HepG2 (cell line): ENCODE measurements at regions not wholly inside any gene's neighbourhood (a gene's known extent, or its start where the extent isn't known, plus 50 kb on each side); places are given as distances from the start of the nearest gene placed in this dataset.

Experiments used
- ATAC-seq: fragments of 200-7000 bp; cut with Tn5 transposase; 3 replicates; pipeline ENCODE4 v1.9.1; 2020; ENCODE audit warnings: mild to moderate bottlenecking, moderate library complexity
- BruUV-seq: library from RNA; stranded (reverse); fragments of 400-500 nt; replicated peaks from 2 replicates; lab custom pipeline; 2021; lab: Mats Ljungman, UMichigan
- CTCF ChIA-PET: fragments of 300-600 bp; formaldehyde crosslinking; extraction: SDS; loops from one replicate; lab custom pipeline; 2021; ENCODE audit warnings: low total read pairs, inconsistent platforms, low intra/inter-chr PET ratio; lab: Yijun Ruan, JAX
- POLR2A ChIA-PET: fragments of 350-600 bp; sonication (Branson Sonifier 250); formaldehyde crosslinking; loops from one replicate; lab custom pipeline; 2020; ENCODE audit warnings: antibody characterized with exemption, inconsistent platforms; lab: Yijun Ruan, JAX
- DNase-seq: peaks from one replicate; pipeline ENCODE4 v3.0.0-alpha.2; 2015; ENCODE audit warnings: low spot score
- FAIRE-seq: peaks from 3 replicates; lab custom pipeline; 2011; peaks lifted over from hg19 to GRCh38; lab: Jason Lieb, UNC
- H2AFZ ChIP-seq: one replicate; pipeline ENCODE4 v1.6.1; 2011; ENCODE audit warnings: low read length, inconsistent platforms
- H3K27ac ChIP-seq: fragments of 300-600 bp; 3 replicates; pipeline ENCODE4 v1.8.0; 2011; ENCODE audit warnings: mixed run types, mild to moderate bottlenecking, mixed read lengths, low read length, inconsistent platforms; ENCODE audit not compliant: insufficient read depth; ENCODE audit errors: extremely low read length
- H3K27me3 ChIP-seq, 2 experiments: fragments of 200-600 bp in 1 of 2; 2 replicates in 1 of 2; 3 replicates in 1 of 2; pipeline versions ENCODE4 v1.6.0 to v1.8.0; 2011; ENCODE audit warnings: low read length in 2 of 2, mild to moderate bottlenecking in 2 of 2, moderate library complexity in 2 of 2, inconsistent platforms in 1 of 2; ENCODE audit not compliant: insufficient read depth in 2 of 2, control insufficient read depth in 1 of 2
- H3K36me3 ChIP-seq, 2 experiments: fragments of 200-600 bp in 1 of 2; replicated peaks in 1 of 2; 2 replicates in 1 of 2; 3 replicates in 1 of 2; pipeline versions ENCODE4 v1.5.1 to v1.8.0; 2011; ENCODE audit warnings: low read length in 2 of 2, inconsistent platforms in 1 of 2; ENCODE audit not compliant: insufficient read depth in 2 of 2, control insufficient read depth in 1 of 2
- H3K4me1 ChIP-seq: 2 replicates; pipeline ENCODE4 v1.5.1; 2012; ENCODE audit warnings: low read length, inconsistent platforms; ENCODE audit not compliant: insufficient read depth
- H3K4me2 ChIP-seq: 2 replicates; pipeline ENCODE4 v1.6.0; 2011; ENCODE audit warnings: low read depth, low read length, inconsistent platforms
- H3K4me3 ChIP-seq, 3 experiments: fragments of 200-600 bp in 1 of 3; sonication (generic), shearing (Covaris generic) in 1 of 3; replicated peaks in 1 of 3; 2 replicates each; pipeline ENCODE4 v1.5.1; 2011 to 2016; ENCODE audit warnings: low read length in 3 of 3, inconsistent platforms in 2 of 3, low read depth in 2 of 3, mild to moderate bottlenecking in 2 of 3, control low read depth in 1 of 3, mixed read lengths in 1 of 3; ENCODE audit not compliant: insufficient read depth in 1 of 3
- H3K79me2 ChIP-seq: one replicate; pipeline ENCODE4 v1.6.1; 2011; ENCODE audit warnings: low read length, inconsistent platforms; ENCODE audit not compliant: insufficient read depth
- H3K9ac ChIP-seq: 2 replicates; pipeline ENCODE4 v1.6.0; 2011; ENCODE audit warnings: mild to moderate bottlenecking, low read depth, low read length, inconsistent platforms; ENCODE audit not compliant: insufficient read depth
- H3K9me3 ChIP-seq: 2 replicates; pipeline ENCODE4 v1.5.1; 2012; ENCODE audit warnings: mild to moderate bottlenecking, low read length
- H4K20me1 ChIP-seq: 2 replicates; pipeline ENCODE4 v1.6.0; 2011; ENCODE audit warnings: inconsistent platforms, mild to moderate bottlenecking, low read length, moderate library complexity; ENCODE audit not compliant: insufficient read depth
- BHLHE40 ChIP-seq: IDR thresholded peaks from 2 replicates; pipeline ENCODE4 v1.6.1; 2011; ENCODE audit warnings: low read length, improper control_type of control experiment
- PHF5A ChIP-seq: IDR thresholded peaks from one replicate; pipeline ENCODE4 v1.6.1; 2018; ENCODE audit warnings: low read depth, missing genetic modification reagents; ENCODE audit not compliant: unreplicated experiment
- WGBS: methylation state at CpG from one replicate; pipeline ENCODE4 v1.1.6; 2017; ENCODE audit warnings: low lambda C conversion rate; 5-methylcytosine and 5-hydroxymethylcytosine counted together
- in situ Hi-C: cut with HindIII; loops from 2 replicates; pipeline ENCODE4 v1.10.0; 2017; ENCODE audit warnings: low pct_unique_long_range_greater_than_20kb; ENCODE audit not compliant: extremely low pct_ligation_motif_present
- intact Hi-C: fragments of 100-400 bp; cut with micrococcal nuclease; formaldehyde crosslinking; loops from one replicate; pipeline ENCODE4 v1.10.0; 2022; ENCODE audit not compliant: unreplicated experiment
- TF ChIP-seq, protein P1 (sequence below): sonication (generic); formaldehyde crosslinking; IDR thresholded peaks from 2 replicates; pipeline ENCODE4 v1.5.1; 2020; ENCODE audit warnings: missing genetic modification reagents, mild to moderate bottlenecking, borderline replicate concordance
- TF ChIP-seq, protein P2 (sequence below): sonication (generic); formaldehyde crosslinking; IDR thresholded peaks from 2 replicates; pipeline ENCODE4 v1.5.0; 2020; ENCODE audit warnings: mild to moderate bottlenecking, low read depth, missing genetic modification reagents, borderline replicate concordance
- TF ChIP-seq, protein P3 (sequence below): IDR thresholded peaks from 2 replicates; pipeline ENCODE4 v1.4.0; 2020; ENCODE audit warnings: mild to moderate bottlenecking, missing genetic modification reagents

GRCh38 chr10:1882180-1882579 lies 144.9 kb upstream of the ADARB2 start:
- no peak for FAIRE-seq

More at GRCh38 chr10:1882180-1882579, 144.9 kb upstream of the ADARB2 start:
- ATAC-seq (no peak), DNase-seq (no peak)
- no peaks in the 10 kb centered on the region for H4K20me1 ChIP-seq
- H2AFZ ChIP-seq = no peak overlapping the region
- H3K36me3 ChIP-seq = no peaks in the 10 kb centered on the region
- no peak overlapping the region for H3K9ac ChIP-seq
- BruUV-seq = no TSS peak
- ChIA-PET CTCF (no interaction called here), POLR2A (no interaction called here)
- H3K4me1 ChIP-seq = no peaks in the 10 kb centered on the region
- H3K4me2 ChIP-seq = no peak overlapping the region
- TF ChIP-seq BHLHE40 (no peak), PHF5A (CRISPR knock-in tag) (no peak)
- TF ChIP-seq, protein P1, sequence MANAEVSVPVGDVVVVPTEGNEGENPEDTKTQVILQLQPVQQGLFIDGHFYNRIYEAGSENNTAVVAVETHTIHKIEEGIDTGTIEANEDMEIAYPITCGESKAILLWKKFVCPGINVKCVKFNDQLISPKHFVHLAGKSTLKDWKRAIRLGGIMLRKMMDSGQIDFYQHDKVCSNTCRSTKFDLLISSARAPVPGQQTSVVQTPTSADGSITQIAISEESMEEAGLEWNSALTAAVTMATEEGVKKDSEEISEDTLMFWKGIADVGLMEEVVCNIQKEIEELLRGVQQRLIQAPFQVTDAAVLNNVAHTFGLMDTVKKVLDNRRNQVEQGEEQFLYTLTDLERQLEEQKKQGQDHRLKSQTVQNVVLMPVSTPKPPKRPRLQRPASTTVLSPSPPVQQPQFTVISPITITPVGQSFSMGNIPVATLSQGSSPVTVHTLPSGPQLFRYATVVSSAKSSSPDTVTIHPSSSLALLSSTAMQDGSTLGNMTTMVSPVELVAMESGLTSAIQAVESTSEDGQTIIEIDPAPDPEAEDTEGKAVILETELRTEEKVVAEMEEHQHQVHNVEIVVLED = no peak
- TF ChIP-seq, protein P2, sequence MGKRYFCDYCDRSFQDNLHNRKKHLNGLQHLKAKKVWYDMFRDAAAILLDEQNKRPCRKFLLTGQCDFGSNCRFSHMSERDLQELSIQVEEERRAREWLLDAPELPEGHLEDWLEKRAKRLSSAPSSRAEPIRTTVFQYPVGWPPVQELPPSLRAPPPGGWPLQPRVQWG = no peak
- TF ChIP-seq, protein P3, sequence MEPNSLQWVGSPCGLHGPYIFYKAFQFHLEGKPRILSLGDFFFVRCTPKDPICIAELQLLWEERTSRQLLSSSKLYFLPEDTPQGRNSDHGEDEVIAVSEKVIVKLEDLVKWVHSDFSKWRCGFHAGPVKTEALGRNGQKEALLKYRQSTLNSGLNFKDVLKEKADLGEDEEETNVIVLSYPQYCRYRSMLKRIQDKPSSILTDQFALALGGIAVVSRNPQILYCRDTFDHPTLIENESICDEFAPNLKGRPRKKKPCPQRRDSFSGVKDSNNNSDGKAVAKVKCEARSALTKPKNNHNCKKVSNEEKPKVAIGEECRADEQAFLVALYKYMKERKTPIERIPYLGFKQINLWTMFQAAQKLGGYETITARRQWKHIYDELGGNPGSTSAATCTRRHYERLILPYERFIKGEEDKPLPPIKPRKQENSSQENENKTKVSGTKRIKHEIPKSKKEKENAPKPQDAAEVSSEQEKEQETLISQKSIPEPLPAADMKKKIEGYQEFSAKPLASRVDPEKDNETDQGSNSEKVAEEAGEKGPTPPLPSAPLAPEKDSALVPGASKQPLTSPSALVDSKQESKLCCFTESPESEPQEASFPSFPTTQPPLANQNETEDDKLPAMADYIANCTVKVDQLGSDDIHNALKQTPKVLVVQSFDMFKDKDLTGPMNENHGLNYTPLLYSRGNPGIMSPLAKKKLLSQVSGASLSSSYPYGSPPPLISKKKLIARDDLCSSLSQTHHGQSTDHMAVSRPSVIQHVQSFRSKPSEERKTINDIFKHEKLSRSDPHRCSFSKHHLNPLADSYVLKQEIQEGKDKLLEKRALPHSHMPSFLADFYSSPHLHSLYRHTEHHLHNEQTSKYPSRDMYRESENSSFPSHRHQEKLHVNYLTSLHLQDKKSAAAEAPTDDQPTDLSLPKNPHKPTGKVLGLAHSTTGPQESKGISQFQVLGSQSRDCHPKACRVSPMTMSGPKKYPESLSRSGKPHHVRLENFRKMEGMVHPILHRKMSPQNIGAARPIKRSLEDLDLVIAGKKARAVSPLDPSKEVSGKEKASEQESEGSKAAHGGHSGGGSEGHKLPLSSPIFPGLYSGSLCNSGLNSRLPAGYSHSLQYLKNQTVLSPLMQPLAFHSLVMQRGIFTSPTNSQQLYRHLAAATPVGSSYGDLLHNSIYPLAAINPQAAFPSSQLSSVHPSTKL (CRISPR knock-in tag) = no peak
- in situ Hi-C loops (no loop called here), intact Hi-C loops (no loop called here)
- H3K9me3 ChIP-seq = peaks cover 21% of the 10 kb centered on the region
- no peaks in the 10 kb centered on the region for H3K79me2 ChIP-seq
- H3K27ac ChIP-seq = no peak overlapping the region
- WGBS = 6% methylated on average over 2 of the region's 12 CpGs
- H3K27me3 ChIP-seq = no peaks in the 10 kb centered on the region
- no peak overlapping the region for H3K4me3 ChIP-seq
